ENCODE measurements at regions not wholly inside any gene's neighbourhood (a gene's known extent, or its start where the extent isn't known, plus 50 kb on each side); places are given as distances from the start of the nearest gene placed in this dataset.

DNA sequence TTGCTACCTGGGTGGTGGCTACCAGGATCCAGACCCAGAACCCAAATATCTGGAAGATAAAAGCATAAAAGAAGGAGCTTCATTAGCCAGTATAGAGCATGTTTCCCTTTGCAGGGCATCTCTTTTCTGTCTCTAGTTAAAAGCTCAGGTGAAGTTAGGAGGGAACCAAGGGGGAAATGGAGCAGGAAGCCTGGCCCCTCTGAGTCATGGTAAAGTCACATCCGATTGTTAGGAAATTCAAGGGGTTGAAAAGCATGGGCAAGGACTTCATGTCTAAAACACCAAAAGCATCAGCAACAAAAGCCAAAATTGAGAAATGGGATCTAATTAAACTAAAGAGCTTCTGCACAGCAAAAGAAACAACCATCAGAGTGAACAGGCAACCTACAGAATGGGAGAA, 126.9 kb downstream of the RPIA start:
- TF ChIP-seq, protein P1, sequence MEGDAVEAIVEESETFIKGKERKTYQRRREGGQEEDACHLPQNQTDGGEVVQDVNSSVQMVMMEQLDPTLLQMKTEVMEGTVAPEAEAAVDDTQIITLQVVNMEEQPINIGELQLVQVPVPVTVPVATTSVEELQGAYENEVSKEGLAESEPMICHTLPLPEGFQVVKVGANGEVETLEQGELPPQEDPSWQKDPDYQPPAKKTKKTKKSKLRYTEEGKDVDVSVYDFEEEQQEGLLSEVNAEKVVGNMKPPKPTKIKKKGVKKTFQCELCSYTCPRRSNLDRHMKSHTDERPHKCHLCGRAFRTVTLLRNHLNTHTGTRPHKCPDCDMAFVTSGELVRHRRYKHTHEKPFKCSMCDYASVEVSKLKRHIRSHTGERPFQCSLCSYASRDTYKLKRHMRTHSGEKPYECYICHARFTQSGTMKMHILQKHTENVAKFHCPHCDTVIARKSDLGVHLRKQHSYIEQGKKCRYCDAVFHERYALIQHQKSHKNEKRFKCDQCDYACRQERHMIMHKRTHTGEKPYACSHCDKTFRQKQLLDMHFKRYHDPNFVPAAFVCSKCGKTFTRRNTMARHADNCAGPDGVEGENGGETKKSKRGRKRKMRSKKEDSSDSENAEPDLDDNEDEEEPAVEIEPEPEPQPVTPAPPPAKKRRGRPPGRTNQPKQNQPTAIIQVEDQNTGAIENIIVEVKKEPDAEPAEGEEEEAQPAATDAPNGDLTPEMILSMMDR (IDR thresholded peaks at IDR 0.05): no peak
- TF ChIP-seq POLR2A (IDR thresholded peaks at IDR 0.05): no peak
